IPS-18a (cell line): ENCODE measurements at regions not wholly inside any gene's neighbourhood (a gene's known extent, or its start where the extent isn't known, plus 50 kb on each side); places are given as distances from the start of the nearest gene placed in this dataset.

Source experiments
- H3K27ac ChIP-seq: one replicate; pipeline ENCODE4 v1.5.1; 2013; ENCODE audit warnings: low read length
- H3K27me3 ChIP-seq: one replicate; pipeline ENCODE4 v1.6.1; 2013; ENCODE audit warnings: mild to moderate bottlenecking, low read length; ENCODE audit not compliant: control insufficient read depth, insufficient read depth
- H3K36me3 ChIP-seq: one replicate; pipeline ENCODE4 v1.6.1; 2013; ENCODE audit warnings: low read depth, low read length; ENCODE audit not compliant: control insufficient read depth
- H3K4me1 ChIP-seq: one replicate; pipeline ENCODE4 v1.6.1; 2013; ENCODE audit warnings: low read depth, low read length; ENCODE audit not compliant: control insufficient read depth
- H3K4me3 ChIP-seq: one replicate; pipeline ENCODE4 v1.5.1; 2013; ENCODE audit warnings: low read length
- H3K9ac ChIP-seq: one replicate; pipeline ENCODE4 v1.6.1; 2013; ENCODE audit warnings: mild to moderate bottlenecking, low read length, moderate library complexity
- H3K9me3 ChIP-seq: one replicate; pipeline ENCODE4 v1.6.1; 2013; ENCODE audit warnings: low read depth, low read length; ENCODE audit not compliant: control insufficient read depth

GRCh38 chr7:88665892-88666514 is 93.5 kb upstream of the ZNF804B start:
- Histone ChIP-seq H3K27me3 (no peaks in the 10 kb centered on the region), H3K4me1 (peaks cover 13% of the 10 kb centered on the region), H3K27ac (no peak overlapping the region), H3K4me3 (no peak overlapping the region), H3K36me3 (no peaks in the 10 kb centered on the region), H3K9me3 (no peaks in the 10 kb centered on the region), H3K9ac (no peak overlapping the region)

- Histone ChIP-seq H3K27me3 (no peaks in the 10 kb centered on the region), H3K9ac (no peak overlapping the region), H3K4me3 (no peak overlapping the region), H3K36me3 (no peaks in the 10 kb centered on the region), H3K27ac (no peak overlapping the region), H3K9me3 (no peaks in the 10 kb centered on the region), H3K4me1 (peaks cover 13% of the 10 kb centered on the region)
Observed at GRCh38 chr7:88664630-88665233, 94.8 kb upstream of the ZNF804B start.

- H3K9me3 ChIP-seq = no peaks in the 10 kb centered on the region
- H3K36me3 ChIP-seq = no peaks in the 10 kb centered on the region
- H3K9ac ChIP-seq = no peak overlapping the region
- no peak overlapping the region for H3K4me3 ChIP-seq
- peaks cover 13% of the 10 kb centered on the region for H3K4me1 ChIP-seq
- no peaks in the 10 kb centered on the region for H3K27me3 ChIP-seq
- no peak overlapping the region for H3K27ac ChIP-seq
Observed at GRCh38 chr7:88661921-88662320, 97.6 kb upstream of the ZNF804B start.

GRCh38 chr7:88647825-88648224 is 111.7 kb upstream of the ZNF804B start:
- H3K9me3 ChIP-seq = peaks cover 3% of the 10 kb centered on the region
- H3K36me3 ChIP-seq = no peaks in the 10 kb centered on the region
- H3K27me3 ChIP-seq = no peaks in the 10 kb centered on the region
- H3K4me1 ChIP-seq = no peaks in the 10 kb centered on the region
- no peak overlapping the region for H3K27ac ChIP-seq
- no peak overlapping the region for H3K9ac ChIP-seq
- H3K4me3 ChIP-seq = no peak overlapping the region

GRCh38 chr7:88638583-88638982 is 120.9 kb upstream of the ZNF804B start:
- H3K4me1 ChIP-seq = peaks cover 38% of the 10 kb centered on the region
- H3K4me3 ChIP-seq = no peak overlapping the region
- no peaks in the 10 kb centered on the region for H3K9me3 ChIP-seq
- no peaks in the 10 kb centered on the region for H3K27me3 ChIP-seq
- H3K27ac ChIP-seq = no peak overlapping the region
- no peak overlapping the region for H3K9ac ChIP-seq
- no peaks in the 10 kb centered on the region for H3K36me3 ChIP-seq

GRCh38 chr7:88637795-88638194 is 121.7 kb upstream of the ZNF804B start:
- no peaks in the 10 kb centered on the region for H3K9me3 ChIP-seq

GRCh38 chr7:88635149-88635548 is 124.4 kb upstream of the ZNF804B start:
- Histone ChIP-seq H3K27me3 (no peaks in the 10 kb centered on the region), H3K9ac (peak overlapping the region; percentile 9), H3K4me1 (peaks cover 38% of the 10 kb centered on the region), H3K36me3 (no peaks in the 10 kb centered on the region), H3K27ac (peak overlapping the region; percentile 31), H3K4me3 (peak overlapping the region; percentile 51), H3K9me3 (no peaks in the 10 kb centered on the region)

More at GRCh38 chr7:88637795-88638194, 121.7 kb upstream of the ZNF804B start:
- H3K36me3 ChIP-seq = no peaks in the 10 kb centered on the region
- no peak overlapping the region for H3K27ac ChIP-seq
- H3K27me3 ChIP-seq = no peaks in the 10 kb centered on the region
- peaks cover 38% of the 10 kb centered on the region for H3K4me1 ChIP-seq
- no peak overlapping the region for H3K4me3 ChIP-seq
- H3K9ac ChIP-seq = no peak overlapping the region

- Histone ChIP-seq H3K27me3 (no peaks in the 10 kb centered on the region), H3K36me3 (no peaks in the 10 kb centered on the region), H3K9me3 (no peaks in the 10 kb centered on the region), H3K4me1 (peaks cover 9% of the 10 kb centered on the region), H3K27ac (no peak overlapping the region), H3K9ac (no peak overlapping the region), H3K4me3 (no peak overlapping the region)
Observed at GRCh38 chr7:88629559-88629958, 129.9 kb upstream of the ZNF804B start.

GRCh38 chr7:88628363-88629085 is 131.0 kb upstream of the ZNF804B start:
- no peaks in the 10 kb centered on the region for H3K9me3 ChIP-seq
- H3K36me3 ChIP-seq = no peaks in the 10 kb centered on the region
- H3K27ac ChIP-seq = no peak overlapping the region
- no peak overlapping the region for H3K9ac ChIP-seq
- no peaks in the 10 kb centered on the region for H3K27me3 ChIP-seq
- no peaks in the 10 kb centered on the region for H3K4me1 ChIP-seq
- no peak overlapping the region for H3K4me3 ChIP-seq

- no peak overlapping the region for H3K27ac ChIP-seq
- H3K4me1 ChIP-seq = peaks cover 3% of the 10 kb centered on the region
- H3K9ac ChIP-seq = no peak overlapping the region
- no peak overlapping the region for H3K4me3 ChIP-seq
- H3K27me3 ChIP-seq = no peaks in the 10 kb centered on the region
- H3K9me3 ChIP-seq = no peaks in the 10 kb centered on the region
- H3K36me3 ChIP-seq = no peaks in the 10 kb centered on the region
Observed at GRCh38 chr7:88617185-88617584, 142.3 kb upstream of the ZNF804B start.

- Histone ChIP-seq H3K4me3 (no peak overlapping the region), H3K9ac (no peak overlapping the region), H3K27me3 (no peaks in the 10 kb centered on the region), H3K4me1 (peaks cover 3% of the 10 kb centered on the region), H3K36me3 (no peaks in the 10 kb centered on the region), H3K27ac (no peak overlapping the region), H3K9me3 (no peaks in the 10 kb centered on the region)
Observed at GRCh38 chr7:88615336-88615735, 144.2 kb upstream of the ZNF804B start.
